OCI-LY1 (cell line): ENCODE measurements at regions not wholly inside any gene's neighbourhood (a gene's known extent, or its start where the extent isn't known, plus 50 kb on each side); places are given as distances from the start of the nearest gene placed in this dataset.
A peak's percentile ranks its signal among the peaks of the same experiment; 100 is the strongest.

Source experiments
- H2AFZ ChIP-seq: fragments of 200-600 bp; sonication (generic), shearing (Covaris generic); 2 replicates; pipeline ENCODE4 v1.6.0; 2014; ENCODE audit warnings: antibody characterized with exemption, mild to moderate bottlenecking, low read length
- H3F3A ChIP-seq: fragments of 200-600 bp; sonication (generic), shearing (Covaris generic); 2 replicates; pipeline ENCODE4 v1.6.0; 2014; ENCODE audit warnings: mild to moderate bottlenecking, antibody characterized with exemption, low read length, moderate library complexity; ENCODE audit not compliant: insufficient read depth
- H3K27ac ChIP-seq: fragments of 200-600 bp; sonication (generic); 2 replicates; pipeline ENCODE4 v1.5.1; 2014; ENCODE audit warnings: low read length, mixed run types, mild to moderate bottlenecking, low read depth; ENCODE audit not compliant: poor library complexity, severe bottlenecking
- H3K27me3 ChIP-seq: fragments of 200-600 bp; sonication (generic); 2 replicates; pipeline ENCODE4 v1.6.0; 2014; ENCODE audit warnings: antibody characterized with exemption, mild to moderate bottlenecking, low read length, moderate library complexity; ENCODE audit not compliant: insufficient read depth
- H3K36me3 ChIP-seq: fragments of 200-600 bp; sonication (generic); 2 replicates; pipeline ENCODE4 v1.6.1; 2014; ENCODE audit warnings: mild to moderate bottlenecking, antibody characterized with exemption, low read length, moderate library complexity, mixed read lengths; ENCODE audit not compliant: insufficient read depth
- H3K4me1 ChIP-seq: fragments of 200-600 bp; sonication (generic); 2 replicates; pipeline ENCODE4 v1.5.1; 2014; ENCODE audit warnings: mild to moderate bottlenecking, low read length, moderate library complexity; ENCODE audit not compliant: insufficient read depth, severe bottlenecking
- H3K4me2 ChIP-seq: fragments of 200-600 bp; sonication (generic), shearing (Covaris generic); 2 replicates; pipeline ENCODE4 v1.6.1; 2014; ENCODE audit warnings: low read length
- H3K4me3 ChIP-seq: fragments of 200-600 bp; sonication (generic); 2 replicates; pipeline ENCODE4 v1.5.1; 2014; ENCODE audit warnings: low read length, low read depth, mild to moderate bottlenecking, mixed read lengths; ENCODE audit not compliant: poor library complexity, severe bottlenecking
- H3K79me2 ChIP-seq: fragments of 200-600 bp; shearing (Covaris generic); 2 replicates; pipeline ENCODE4 v1.6.1; 2016; ENCODE audit warnings: mixed run types, low read length, mixed read lengths; ENCODE audit not compliant: insufficient read depth
- H3K9ac ChIP-seq: fragments of 200-600 bp; sonication (generic), shearing (Covaris generic); 2 replicates; pipeline ENCODE4 v1.6.1; 2014; ENCODE audit warnings: mild to moderate bottlenecking, low read length, mixed read lengths
- H3K9me2 ChIP-seq: fragments of 200-600 bp; sonication (generic), shearing (Covaris generic); 2 replicates; pipeline ENCODE4 v1.6.1; 2014; ENCODE audit warnings: low read depth, mild to moderate bottlenecking, low read length, mixed read lengths
- H3K9me3 ChIP-seq: fragments of 200-600 bp; shearing (Covaris generic); 2 replicates; pipeline ENCODE4 v1.6.1; 2014; ENCODE audit warnings: low read length, mixed read lengths
- H4K20me1 ChIP-seq: fragments of 200-600 bp; sonication (generic), shearing (Covaris generic); 2 replicates; pipeline ENCODE4 v1.6.0; 2016; ENCODE audit warnings: mild to moderate bottlenecking, low read length; ENCODE audit not compliant: insufficient read depth
- EZH2 ChIP-seq: fragments of 200-600 bp; sonication (generic), shearing (Covaris generic); IDR thresholded peaks from 2 replicates; pipeline ENCODE4 v1.8.0; 2017; ENCODE audit warnings: borderline replicate concordance, mixed run types, mild to moderate bottlenecking, antibody characterized with exemption, low read length, moderate library complexity, mixed read lengths
- TF ChIP-seq, protein P1 (sequence below): fragments of 200-600 bp; sonication (generic), shearing (Covaris generic); IDR thresholded peaks from 2 replicates; pipeline ENCODE4 v1.5.1; 2017; ENCODE audit warnings: mild to moderate bottlenecking, antibody characterized with exemption, low read length, moderate library complexity, mixed read lengths

DNA sequence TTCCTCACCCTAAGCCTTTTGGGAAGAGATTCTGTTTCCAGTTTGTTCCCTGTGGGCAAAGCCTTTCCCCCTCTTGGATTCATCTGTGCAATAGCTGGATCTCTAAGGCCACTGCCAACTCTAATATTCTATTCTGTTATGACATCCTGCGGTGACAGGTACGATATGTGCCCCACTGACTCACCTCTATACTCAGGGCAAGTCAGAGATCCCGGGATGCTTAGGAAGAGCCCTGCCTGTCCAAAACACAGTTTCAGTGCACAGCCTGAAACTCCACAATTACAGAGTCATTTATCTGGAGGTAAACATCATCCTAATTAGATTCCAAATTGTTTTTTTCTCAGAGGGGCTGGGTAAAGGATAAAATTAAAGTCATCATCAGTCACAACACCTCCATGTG lies 190.2 kb downstream of the TFCP2L1 start:
- no peak for TF ChIP-seq EZH2
- TF ChIP-seq, protein P1, sequence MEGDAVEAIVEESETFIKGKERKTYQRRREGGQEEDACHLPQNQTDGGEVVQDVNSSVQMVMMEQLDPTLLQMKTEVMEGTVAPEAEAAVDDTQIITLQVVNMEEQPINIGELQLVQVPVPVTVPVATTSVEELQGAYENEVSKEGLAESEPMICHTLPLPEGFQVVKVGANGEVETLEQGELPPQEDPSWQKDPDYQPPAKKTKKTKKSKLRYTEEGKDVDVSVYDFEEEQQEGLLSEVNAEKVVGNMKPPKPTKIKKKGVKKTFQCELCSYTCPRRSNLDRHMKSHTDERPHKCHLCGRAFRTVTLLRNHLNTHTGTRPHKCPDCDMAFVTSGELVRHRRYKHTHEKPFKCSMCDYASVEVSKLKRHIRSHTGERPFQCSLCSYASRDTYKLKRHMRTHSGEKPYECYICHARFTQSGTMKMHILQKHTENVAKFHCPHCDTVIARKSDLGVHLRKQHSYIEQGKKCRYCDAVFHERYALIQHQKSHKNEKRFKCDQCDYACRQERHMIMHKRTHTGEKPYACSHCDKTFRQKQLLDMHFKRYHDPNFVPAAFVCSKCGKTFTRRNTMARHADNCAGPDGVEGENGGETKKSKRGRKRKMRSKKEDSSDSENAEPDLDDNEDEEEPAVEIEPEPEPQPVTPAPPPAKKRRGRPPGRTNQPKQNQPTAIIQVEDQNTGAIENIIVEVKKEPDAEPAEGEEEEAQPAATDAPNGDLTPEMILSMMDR = no peak
- no peaks in the 10 kb centered on the region for H3K36me3 ChIP-seq
- H3K9me2 ChIP-seq = no peaks in the 10 kb centered on the region
- no peaks in the 10 kb centered on the region for H3K9me3 ChIP-seq
- no peaks in the 10 kb centered on the region for H3F3A ChIP-seq
- H3K9ac ChIP-seq = no peak overlapping the region
- H4K20me1 ChIP-seq = no peaks in the 10 kb centered on the region
- no peak overlapping the region for H3K4me2 ChIP-seq
- H2AFZ ChIP-seq = no peak overlapping the region
- no peaks in the 10 kb centered on the region for H3K4me1 ChIP-seq
- H3K79me2 ChIP-seq = no peaks in the 10 kb centered on the region
- H3K27me3 ChIP-seq = peaks cover 4% of the 10 kb centered on the region; the same call in 1 of the 2 replicates
- H3K27ac ChIP-seq = no peak overlapping the region
- H3K4me3 ChIP-seq = no peak overlapping the region

GRCh38 chr2:121095257-121096080 lies 189.5 kb downstream of the TFCP2L1 start:
- no peaks in the 10 kb centered on the region for H3F3A ChIP-seq
- H3K36me3 ChIP-seq = no peaks in the 10 kb centered on the region
- no peak for TF ChIP-seq EZH2
- TF ChIP-seq, protein P1 = peak; percentile 77
- peaks cover 4% of the 10 kb centered on the region; the same call in 1 of the 2 replicates for H3K27me3 ChIP-seq
- H3K9me2 ChIP-seq = no peaks in the 10 kb centered on the region
- no peak overlapping the region for H2AFZ ChIP-seq
- no peak overlapping the region for H3K27ac ChIP-seq
- H3K4me3 ChIP-seq = no peak overlapping the region
- no peaks in the 10 kb centered on the region for H4K20me1 ChIP-seq
- no peak overlapping the region for H3K4me2 ChIP-seq
- no peak overlapping the region for H3K9ac ChIP-seq
- no peaks in the 10 kb centered on the region for H3K79me2 ChIP-seq
- H3K9me3 ChIP-seq = no peaks in the 10 kb centered on the region
- H3K4me1 ChIP-seq = no peaks in the 10 kb centered on the region

GRCh38 chr2:121096611-121097010 lies 188.4 kb downstream of the TFCP2L1 start:
- Histone ChIP-seq H3K4me3 (no peak overlapping the region), H3K4me2 (no peak overlapping the region), H3K79me2 (no peaks in the 10 kb centered on the region), H3K9me3 (no peaks in the 10 kb centered on the region), H3K9me2 (no peaks in the 10 kb centered on the region), H4K20me1 (no peaks in the 10 kb centered on the region), H3K9ac (no peak overlapping the region), H3K4me1 (no peaks in the 10 kb centered on the region), H3K36me3 (no peaks in the 10 kb centered on the region), H2AFZ (no peak overlapping the region), H3F3A (no peaks in the 10 kb centered on the region), H3K27ac (no peak overlapping the region), H3K27me3 (peaks cover 4% of the 10 kb centered on the region; the same call in 1 of the 2 replicates)
- TF ChIP-seq, protein P1 = no peak
- TF ChIP-seq EZH2 = no peak
